Omental fat pad (tissue), 3 donors: ENCODE measurements at regions not wholly inside any gene's neighbourhood (a gene's known extent, or its start where the extent isn't known, plus 50 kb on each side); places are given as distances from the start of the nearest gene placed in this dataset.

ENCODE experiments used
- ATAC-seq: fragments of 150-250 bp; one replicate; pipeline ENCODE4 v1.9.1; 2016; ENCODE audit warnings: mild to moderate bottlenecking, moderate library complexity; ENCODE audit not compliant: low FRiP score
- DNase-seq: peaks from one replicate; pipeline ENCODE4 v3.0.0-alpha.2; 2019; ENCODE audit warnings: low spot score
- CTCF ChIP-seq, 3 donors: fragments of 450-650 bp; IDR thresholded peaks; one replicate each; pipeline ENCODE4 v1.5.1; 2016 to 2017; ENCODE audit warnings: antibody characterized with exemption in 3 of 3, mild to moderate bottlenecking in 3 of 3, moderate library complexity in 2 of 3

GRCh38 chr2:182587831-182588230 lies 128.2 kb upstream of the DNAJC10 start:
- DNase-seq (no peak), ATAC-seq (no peak)
- no peak for TF ChIP-seq CTCF (IDR thresholded peaks at IDR 0.05)

GRCh38 chr2:182589121-182589520 lies 126.9 kb upstream of the DNAJC10 start:
- DNase-seq (no peak), ATAC-seq (no peak)
- no peak for TF ChIP-seq CTCF (IDR thresholded peaks at IDR 0.05)

- ATAC-seq (no peak), DNase-seq (no peak)
- no peak for TF ChIP-seq CTCF (IDR thresholded peaks at IDR 0.05)
Measured at GRCh38 chr2:182591774-182592173, 124.3 kb upstream of the DNAJC10 start.

GRCh38 chr2:182592691-182593393 lies 123.2 kb upstream of the DNAJC10 start:
- no peak for DNase-seq
- ATAC-seq: no peak
- TF ChIP-seq CTCF (IDR thresholded peaks at IDR 0.05): no peak

GRCh38 chr2:182593394-182593975 lies 122.6 kb upstream of the DNAJC10 start:
- no peak for DNase-seq
- ATAC-seq: no peak
- no peak for TF ChIP-seq CTCF (IDR thresholded peaks at IDR 0.05)

- ATAC-seq: no peak
- TF ChIP-seq CTCF (IDR thresholded peaks at IDR 0.05): no peak
Measured at GRCh38 chr2:182594286-182594685, 121.8 kb upstream of the DNAJC10 start.

GRCh38 chr2:182595650-182596049 lies 120.4 kb upstream of the DNAJC10 start:
- DNase-seq (no peak), ATAC-seq (no peak)
- no peak for TF ChIP-seq CTCF (IDR thresholded peaks at IDR 0.05)

More at GRCh38 chr2:182594286-182594685, 121.8 kb upstream of the DNAJC10 start:
- no peak for DNase-seq
